Keratinocyte (primary cell): ENCODE measurements at regions not wholly inside any gene's neighbourhood (a gene's known extent, or its start where the extent isn't known, plus 50 kb on each side); places are given as distances from the start of the nearest gene placed in this dataset.

Source experiments
- DNase-seq: peaks from one replicate; pipeline ENCODE4 v3.0.0-alpha.2; 2011; ENCODE audit warnings: low read depth, missing footprints, low spot score
- FAIRE-seq: peaks from 2 replicates; lab custom pipeline; 2011; peaks lifted over from hg19 to GRCh38; lab: Jason Lieb, UNC
- H2AFZ ChIP-seq: 2 replicates; pipeline ENCODE4 v1.6.0; 2012; ENCODE audit warnings: low read length, control low read depth, inconsistent platforms; ENCODE audit not compliant: control insufficient read depth
- H3K27ac ChIP-seq: 2 replicates; pipeline ENCODE4 v1.5.1; 2011; ENCODE audit warnings: low read length; ENCODE audit not compliant: control insufficient read depth, insufficient read depth
- H3K27me3 ChIP-seq: 3 replicates; pipeline ENCODE4 v1.6.0; 2011; ENCODE audit warnings: low read length; ENCODE audit not compliant: control insufficient read depth, insufficient read depth; ENCODE audit errors: extremely low read depth
- H3K36me3 ChIP-seq, 2 experiments: 2 replicates in 1 of 2; 3 replicates in 1 of 2; pipeline ENCODE4 v1.5.1; 2011; ENCODE audit warnings: low read length in 2 of 2, mild to moderate bottlenecking in 1 of 2; ENCODE audit not compliant: control insufficient read depth in 2 of 2, insufficient read depth in 2 of 2; ENCODE audit errors: extremely low read depth in 1 of 2
- H3K4me1 ChIP-seq: 3 replicates; pipeline ENCODE4 v1.5.1; 2011; ENCODE audit warnings: low read length; ENCODE audit not compliant: control insufficient read depth, insufficient read depth; ENCODE audit errors: extremely low read depth
- H3K4me2 ChIP-seq: 3 replicates; pipeline ENCODE4 v1.6.0; 2011; ENCODE audit warnings: low read depth, low read length; ENCODE audit not compliant: control insufficient read depth, insufficient read depth; ENCODE audit errors: extremely low read depth
- H3K4me3 ChIP-seq, 3 experiments: fragments of 200-600 bp in 1 of 3; sonication (generic) in 1 of 3; 2 replicates in 2 of 3; 3 replicates in 1 of 3; pipeline ENCODE4 v1.5.1; 2011 to 2016; ENCODE audit warnings: low read length in 3 of 3, mild to moderate bottlenecking in 3 of 3, control low read depth in 2 of 3, inconsistent platforms in 1 of 3, low read depth in 1 of 3, mixed read lengths in 1 of 3, mixed run types in 1 of 3, moderate library complexity in 1 of 3; ENCODE audit not compliant: control insufficient read depth in 2 of 3, insufficient read depth in 2 of 3; ENCODE audit errors: extremely low read depth in 1 of 3
- H3K79me2 ChIP-seq: 2 replicates; pipeline ENCODE4 v1.6.0; 2012; ENCODE audit warnings: low read length; ENCODE audit not compliant: control insufficient read depth, insufficient read depth
- H3K9ac ChIP-seq: 3 replicates; pipeline ENCODE4 v1.6.0; 2011; ENCODE audit warnings: low read length; ENCODE audit not compliant: control insufficient read depth, insufficient read depth; ENCODE audit errors: extremely low read depth
- H3K9me1 ChIP-seq: 3 replicates; pipeline ENCODE4 v1.6.0; 2011; ENCODE audit warnings: low read length; ENCODE audit not compliant: control insufficient read depth, insufficient read depth; ENCODE audit errors: extremely low read depth
- H3K9me3 ChIP-seq: 2 replicates; pipeline ENCODE4 v1.5.1; 2012; ENCODE audit warnings: low read depth, low read length; ENCODE audit not compliant: control insufficient read depth
- H4K20me1 ChIP-seq: 3 replicates; pipeline ENCODE4 v1.6.0; 2011; ENCODE audit warnings: low read length; ENCODE audit not compliant: control insufficient read depth, insufficient read depth; ENCODE audit errors: extremely low read depth
- EZH2 ChIP-seq: IDR thresholded peaks from one replicate; pipeline ENCODE4 v1.6.1; 2012; ENCODE audit warnings: inconsistent platforms, mild to moderate bottlenecking, low read length, moderate library complexity
- dilution Hi-C: fragments of 300-500 bp; cut with MboI; formaldehyde crosslinking; loops from one replicate; pipeline ENCODE4 v1.7.0; 2020; ENCODE audit warnings: low sequenced_read_pairs; ENCODE audit not compliant: extremely low pct_ligation_motif_present
- TF ChIP-seq, protein P1 (sequence below), 3 experiments: IDR thresholded peaks in 1 of 3; conservative IDR thresholded peaks in 1 of 3; optimal IDR thresholded peaks in 1 of 3; 2 replicates in 2 of 3; 3 replicates in 1 of 3; pipeline versions ENCODE3 to v1.5.1; 2011; ENCODE audit warnings: low read length in 3 of 3, mild to moderate bottlenecking in 3 of 3, moderate library complexity in 2 of 3, control low read depth in 1 of 3, inconsistent platforms in 1 of 3; ENCODE audit not compliant: insufficient read depth in 2 of 3; ENCODE audit errors: extremely low read depth in 1 of 3

DNA sequence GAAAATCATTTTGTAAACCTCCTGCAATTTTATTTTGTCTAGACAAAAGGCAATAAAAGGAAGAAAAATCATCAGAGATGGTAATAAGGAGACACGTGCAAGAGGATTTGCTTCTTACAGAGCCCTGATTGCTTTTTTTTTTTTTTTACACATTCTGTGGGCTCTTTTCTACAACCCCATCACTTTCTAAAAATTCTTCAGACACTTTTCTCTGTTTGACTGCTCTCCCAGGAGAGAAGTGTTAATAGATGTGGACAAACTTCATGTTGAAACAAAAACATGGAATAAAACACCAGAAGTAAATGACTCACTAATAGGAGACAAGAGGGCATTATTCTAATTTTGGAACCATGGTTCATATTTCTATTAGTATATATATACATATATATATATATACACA is 114.4 kb upstream of the TPRG1 start:
- no peak overlapping the region for H2AFZ ChIP-seq
- no peak overlapping the region for H3K9ac ChIP-seq
- TF ChIP-seq, protein P1, sequence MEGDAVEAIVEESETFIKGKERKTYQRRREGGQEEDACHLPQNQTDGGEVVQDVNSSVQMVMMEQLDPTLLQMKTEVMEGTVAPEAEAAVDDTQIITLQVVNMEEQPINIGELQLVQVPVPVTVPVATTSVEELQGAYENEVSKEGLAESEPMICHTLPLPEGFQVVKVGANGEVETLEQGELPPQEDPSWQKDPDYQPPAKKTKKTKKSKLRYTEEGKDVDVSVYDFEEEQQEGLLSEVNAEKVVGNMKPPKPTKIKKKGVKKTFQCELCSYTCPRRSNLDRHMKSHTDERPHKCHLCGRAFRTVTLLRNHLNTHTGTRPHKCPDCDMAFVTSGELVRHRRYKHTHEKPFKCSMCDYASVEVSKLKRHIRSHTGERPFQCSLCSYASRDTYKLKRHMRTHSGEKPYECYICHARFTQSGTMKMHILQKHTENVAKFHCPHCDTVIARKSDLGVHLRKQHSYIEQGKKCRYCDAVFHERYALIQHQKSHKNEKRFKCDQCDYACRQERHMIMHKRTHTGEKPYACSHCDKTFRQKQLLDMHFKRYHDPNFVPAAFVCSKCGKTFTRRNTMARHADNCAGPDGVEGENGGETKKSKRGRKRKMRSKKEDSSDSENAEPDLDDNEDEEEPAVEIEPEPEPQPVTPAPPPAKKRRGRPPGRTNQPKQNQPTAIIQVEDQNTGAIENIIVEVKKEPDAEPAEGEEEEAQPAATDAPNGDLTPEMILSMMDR (optimal IDR thresholded peaks at IDR 0.05 in 1 of 3, IDR thresholded peaks at IDR 0.05 in 1 of 3, conservative IDR thresholded peaks at IDR 0.05 in 1 of 3; ENCODE audit: extremely low read depth in 1 of 3, insufficient read depth in 2 of 3, low read length in 3 of 3): no peak
- TF ChIP-seq EZH2: no peak
- H3K79me2 ChIP-seq: no peaks in the 10 kb centered on the region
- H3K9me3 ChIP-seq: no peaks in the 10 kb centered on the region
- no peak for DNase-seq
- no peak for FAIRE-seq
- H3K4me2 ChIP-seq: no peak overlapping the region
- H3K4me3 ChIP-seq: no peak overlapping the region
- dilution Hi-C loops: no loop called here
- peaks cover 6% of the 10 kb centered on the region for H3K27me3 ChIP-seq
- no peaks in the 10 kb centered on the region for H4K20me1 ChIP-seq
- H3K9me1 ChIP-seq: no peaks in the 10 kb centered on the region
- H3K36me3 ChIP-seq: no peaks in the 10 kb centered on the region
- H3K4me1 ChIP-seq: no peaks in the 10 kb centered on the region
- H3K27ac ChIP-seq: no peak overlapping the region

DNA sequence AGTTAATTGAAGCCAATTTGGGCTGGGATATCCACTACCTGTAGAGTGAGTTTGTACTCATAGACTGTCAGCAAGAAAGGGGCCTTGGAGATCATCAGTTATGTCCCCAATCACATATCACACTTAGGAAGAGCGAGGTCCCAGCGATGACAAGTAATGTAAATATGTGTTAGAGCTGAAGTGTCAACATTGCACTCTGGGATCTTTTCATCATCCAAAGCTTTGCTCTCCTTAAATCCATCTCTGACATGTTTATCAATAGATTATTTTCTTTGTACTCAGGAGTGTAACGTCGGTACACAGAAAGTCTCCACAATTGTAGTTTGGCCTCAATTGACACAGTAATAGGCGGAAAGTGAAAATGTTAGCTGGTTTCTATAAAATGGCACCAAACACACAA is 113.7 kb upstream of the TPRG1 start:
- Histone ChIP-seq H3K27ac (no peak overlapping the region), H3K4me2 (no peak overlapping the region), H4K20me1 (no peaks in the 10 kb centered on the region), H3K27me3 (peaks cover 6% of the 10 kb centered on the region), H3K4me1 (no peaks in the 10 kb centered on the region), H3K9me1 (no peaks in the 10 kb centered on the region), H3K36me3 (no peaks in the 10 kb centered on the region), H3K9ac (no peak overlapping the region), H3K4me3 (no peak overlapping the region), H3K79me2 (no peaks in the 10 kb centered on the region), H3K9me3 (no peaks in the 10 kb centered on the region), H2AFZ (no peak overlapping the region)
- DNase-seq (no peak), FAIRE-seq (no peak)
- dilution Hi-C loops: no loop called here
- TF ChIP-seq EZH2: no peak
- TF ChIP-seq, protein P1 (optimal IDR thresholded peaks at IDR 0.05 in 1 of 3, IDR thresholded peaks at IDR 0.05 in 1 of 3, conservative IDR thresholded peaks at IDR 0.05 in 1 of 3; ENCODE audit: extremely low read depth in 1 of 3, insufficient read depth in 2 of 3, low read length in 3 of 3): no peak
